HFF-Myc (cell line): ENCODE measurements at regions not wholly inside any gene's neighbourhood (a gene's known extent, or its start where the extent isn't known, plus 50 kb on each side); places are given as distances from the start of the nearest gene placed in this dataset.

Experiments used
- DNase-seq: peaks from one replicate; pipeline ENCODE4 v3.0.0-alpha.2; 2011; ENCODE audit warnings: low read depth; ENCODE audit errors: extremely low read depth
- H3K4me3 ChIP-seq: replicated peaks from 2 replicates; pipeline ENCODE4 v1.5.1; 2011; ENCODE audit warnings: low read depth, mild to moderate bottlenecking, control low read depth, low read length
- CTCF ChIP-seq: IDR thresholded peaks from 2 replicates; pipeline ENCODE4 v1.5.1; 2012; ENCODE audit warnings: mild to moderate bottlenecking, low read depth, low read length, control low read depth; ENCODE audit errors: missing control alignments

- no peak for DNase-seq
- no peak for TF ChIP-seq CTCF
- no peak overlapping the region for H3K4me3 ChIP-seq
Measured at GRCh38 chr5:101676646-101677045, 619.4 kb downstream of the SLCO4C1 start.

- no peak for DNase-seq
- H3K4me3 ChIP-seq = no peak overlapping the region
- TF ChIP-seq CTCF = no peak
Measured at GRCh38 chr5:101675510-101676219, 620.4 kb downstream of the SLCO4C1 start.

- DNase-seq = no peak
- TF ChIP-seq CTCF = no peak
Measured at GRCh38 chr5:101673120-101673519, 623.0 kb downstream of the SLCO4C1 start.

DNA sequence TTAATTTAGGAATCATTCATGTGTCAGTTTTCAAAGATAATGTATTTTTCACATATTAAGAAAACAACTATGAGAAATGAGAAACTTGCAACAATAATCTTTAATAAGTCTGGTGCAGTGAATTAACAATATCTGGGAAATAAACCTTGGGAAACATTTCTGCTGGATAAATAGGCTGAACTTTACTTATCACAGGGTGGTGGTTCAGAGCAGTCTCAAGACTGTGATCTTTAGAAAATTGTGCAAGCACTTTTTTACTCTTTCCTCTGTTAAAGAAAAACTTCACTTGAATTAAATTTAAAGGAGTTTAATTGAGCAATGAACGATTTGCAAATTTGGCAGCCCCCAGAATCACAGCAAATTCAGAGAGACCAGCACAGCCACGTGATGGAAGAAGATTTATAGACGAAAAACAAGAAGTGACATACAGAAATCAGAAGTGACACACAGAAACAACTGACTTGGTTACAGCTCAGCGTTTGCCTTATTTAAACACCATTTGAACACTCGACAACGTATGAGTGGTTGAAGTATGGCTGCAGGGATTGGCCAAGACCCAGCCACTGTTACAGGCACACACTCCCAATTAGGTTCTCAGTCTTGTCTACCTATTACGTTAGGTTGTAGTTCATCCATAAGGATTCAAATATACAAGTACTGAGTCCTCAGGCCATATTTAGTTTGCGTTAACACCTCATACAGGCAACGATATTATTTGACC is 631.9 kb downstream of the SLCO4C1 start:
- DNase-seq = no peak
- TF ChIP-seq CTCF = no peak
- no peak overlapping the region for H3K4me3 ChIP-seq

More at GRCh38 chr5:101673120-101673519, 623.0 kb downstream of the SLCO4C1 start:
- no peak overlapping the region for H3K4me3 ChIP-seq

DNA sequence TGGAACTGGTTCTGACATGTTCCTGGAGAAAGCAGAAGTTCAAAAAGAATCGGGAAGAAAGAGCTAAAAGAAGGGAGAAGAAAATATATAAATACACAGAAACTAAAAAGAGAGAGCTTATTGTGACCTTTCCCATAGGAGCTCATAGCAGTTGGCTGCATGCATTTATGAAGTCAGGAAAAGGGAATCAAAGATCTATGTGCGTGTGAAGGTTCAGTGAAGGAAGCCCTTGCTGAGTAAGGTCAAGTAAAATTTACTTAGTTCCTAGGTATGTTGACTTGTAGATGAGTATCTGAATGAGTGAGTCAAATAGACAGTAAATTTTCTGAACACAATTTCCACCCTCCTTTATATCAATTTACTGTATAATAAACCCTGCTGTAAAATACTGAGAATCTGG is 632.5 kb downstream of the SLCO4C1 start:
- no peak for DNase-seq
- no peak overlapping the region for H3K4me3 ChIP-seq
- TF ChIP-seq CTCF = no peak

DNA sequence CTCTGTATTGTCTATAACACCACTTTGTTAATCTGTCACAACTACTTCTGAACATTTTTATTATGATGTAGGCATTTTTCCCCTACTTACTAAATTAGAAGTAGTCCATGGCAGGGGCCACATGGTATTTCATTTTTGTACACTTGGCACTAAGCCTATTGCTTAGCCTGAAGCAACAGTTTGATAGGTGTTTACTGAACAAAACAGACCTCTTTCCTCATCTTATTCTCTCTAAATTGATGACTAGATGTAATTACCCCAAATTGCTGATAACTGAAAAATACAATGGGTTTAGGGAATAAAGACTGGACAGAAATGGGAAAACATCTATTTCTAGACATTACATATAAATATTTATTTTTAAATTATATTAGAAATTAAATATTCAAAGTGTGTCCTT is 633.8 kb downstream of the SLCO4C1 start:
- DNase-seq = no peak
- no peak for TF ChIP-seq CTCF
- no peak overlapping the region for H3K4me3 ChIP-seq
